IMR-90 (cell line): ENCODE measurements at regions not wholly inside any gene's neighbourhood (a gene's known extent, or its start where the extent isn't known, plus 50 kb on each side); places are given as distances from the start of the nearest gene placed in this dataset.

ENCODE experiments used
- ATAC-seq: fragments of 200-7000 bp; cut with Tn5 transposase; 2 replicates; pipeline ENCODE4 v1.9.1; 2020; ENCODE audit warnings: low read depth, mild to moderate bottlenecking, moderate library complexity
- BruUV-seq: library from RNA; stranded (reverse); fragments of 400-500 nt; replicated peaks from 2 replicates; lab custom pipeline; 2021; lab: Mats Ljungman, UMichigan
- CTCF ChIA-PET: fragments of 300-600 bp; formaldehyde crosslinking; extraction: SDS; loops from one replicate; lab custom pipeline; 2021; ENCODE audit warnings: antibody characterized with exemption; lab: Yijun Ruan, JAX
- POLR2A ChIA-PET: fragments of 300-600 bp; sonication (Branson Sonifier 250); formaldehyde crosslinking; loops from one replicate; lab custom pipeline; 2022; ENCODE audit warnings: antibody characterized with exemption; ENCODE audit not compliant: unreplicated experiment; lab: Charles Lee
- DNase-seq: peaks from one replicate; pipeline ENCODE4 v3.0.0; 2013
- H2AFZ ChIP-seq: replicated peaks from 2 replicates; pipeline ENCODE3; 2013; ENCODE audit warnings: low read length, mild to moderate bottlenecking; ENCODE audit not compliant: poor library complexity
- H2AK5ac ChIP-seq: 2 replicates; pipeline ENCODE4 v1.6.1; 2013; ENCODE audit warnings: low read depth, low read length, inconsistent platforms
- H2AK9ac ChIP-seq: replicated peaks from 2 replicates; pipeline ENCODE3; 2013; ENCODE audit warnings: mild to moderate bottlenecking, low read depth, low read length, moderate library complexity; ENCODE audit not compliant: poor library complexity
- H2BK120ac ChIP-seq: 2 replicates; pipeline ENCODE4 v1.6.1; 2013; ENCODE audit warnings: low read depth, low read length, inconsistent platforms
- H2BK15ac ChIP-seq: 3 replicates; pipeline ENCODE4 v1.6.1; 2013; ENCODE audit warnings: low read depth, low read length, inconsistent platforms
- H2BK20ac ChIP-seq: 2 replicates; pipeline ENCODE4 v1.6.1; 2013; ENCODE audit warnings: low read depth, mild to moderate bottlenecking, inconsistent platforms, low read length, moderate library complexity
- H2BK5ac ChIP-seq: 2 replicates; pipeline ENCODE4 v1.6.1; 2013; ENCODE audit warnings: mild to moderate bottlenecking, low read depth, low read length, inconsistent platforms; ENCODE audit not compliant: poor library complexity, severe bottlenecking
- H3K14ac ChIP-seq: replicated peaks from 2 replicates; pipeline ENCODE4 v1.6.1; 2013; ENCODE audit warnings: low read depth, low read length, inconsistent platforms
- H3K18ac ChIP-seq: 2 replicates; pipeline ENCODE4 v1.6.1; 2013; ENCODE audit warnings: low read depth, low read length, control low read depth
- H3K23ac ChIP-seq: 2 replicates; pipeline ENCODE4 v1.6.1; 2013; ENCODE audit warnings: low read depth, low read length, inconsistent platforms
- H3K27ac ChIP-seq: 2 replicates; pipeline ENCODE4 v1.5.1; 2013; ENCODE audit warnings: mild to moderate bottlenecking, control low read depth, low read length; ENCODE audit not compliant: insufficient read depth
- H3K27me3 ChIP-seq: 2 replicates; pipeline ENCODE4 v1.6.1; 2013; ENCODE audit warnings: low read length; ENCODE audit not compliant: control insufficient read depth, insufficient read depth
- H3K36me3 ChIP-seq: 2 replicates; pipeline ENCODE4 v1.6.1; 2013; ENCODE audit warnings: low read length, mixed read lengths; ENCODE audit not compliant: control insufficient read depth, insufficient read depth
- H3K4ac ChIP-seq: 2 replicates; pipeline ENCODE4 v1.6.1; 2013; ENCODE audit warnings: low read depth, low read length, inconsistent platforms
- H3K4me1 ChIP-seq: 2 replicates; pipeline ENCODE4 v1.6.1; 2013; ENCODE audit warnings: low read length, mixed read lengths; ENCODE audit not compliant: control insufficient read depth, insufficient read depth
- H3K4me2 ChIP-seq: 2 replicates; pipeline ENCODE4 v1.6.1; 2013; ENCODE audit warnings: low read depth, mild to moderate bottlenecking, control low read depth, low read length, moderate library complexity
- H3K4me3 ChIP-seq: 2 replicates; pipeline ENCODE4 v1.5.1; 2013; ENCODE audit warnings: low read depth, mild to moderate bottlenecking, control low read depth, low read length, moderate library complexity; ENCODE audit not compliant: insufficient read depth
- H3K56ac ChIP-seq: 2 replicates; pipeline ENCODE4 v1.6.1; 2013; ENCODE audit warnings: low read length, inconsistent platforms; ENCODE audit not compliant: insufficient read depth; ENCODE audit errors: extremely low read depth
- H3K79me1 ChIP-seq, 2 experiments: 2 replicates each; pipeline ENCODE4 v1.6.1; 2013; ENCODE audit warnings: low read length in 2 of 2, inconsistent platforms in 1 of 2, low read depth in 1 of 2
- H3K9ac ChIP-seq: 2 replicates; pipeline ENCODE4 v1.6.1; 2013; ENCODE audit warnings: low read depth, low read length, control low read depth
- H3K9me1 ChIP-seq: 2 replicates; pipeline ENCODE4 v1.6.1; 2013; ENCODE audit warnings: low read length, inconsistent platforms; ENCODE audit not compliant: insufficient read depth
- H3K9me3 ChIP-seq: 2 replicates; pipeline ENCODE4 v1.6.1; 2013; ENCODE audit warnings: low read length; ENCODE audit not compliant: control insufficient read depth, insufficient read depth
- H4K20me1 ChIP-seq: 2 replicates; pipeline ENCODE4 v1.6.1; 2013; ENCODE audit warnings: low read length, inconsistent platforms; ENCODE audit not compliant: insufficient read depth
- H4K5ac ChIP-seq: 2 replicates; pipeline ENCODE4 v1.6.1; 2013; ENCODE audit warnings: mild to moderate bottlenecking, low read depth, low read length, control low read depth
- H4K8ac ChIP-seq, 2 experiments: 2 replicates each; pipeline ENCODE4 v1.6.1; 2013; ENCODE audit warnings: low read depth in 2 of 2, low read length in 2 of 2, control low read depth in 1 of 2, inconsistent platforms in 1 of 2
- H4K91ac ChIP-seq: 2 replicates; pipeline ENCODE4 v1.6.1; 2013; ENCODE audit warnings: low read depth, low read length, inconsistent platforms; ENCODE audit not compliant: insufficient read depth
- CEBPB ChIP-seq: IDR thresholded peaks from 2 replicates; pipeline ENCODE4 v1.6.1; 2012; ENCODE audit warnings: low read depth, low read length, improper control_type of control experiment
- CTCF ChIP-seq: conservative IDR thresholded peaks from 2 replicates; pipeline ENCODE4 v1.5.1; 2012; ENCODE audit warnings: mild to moderate bottlenecking, low read depth, low read length, improper control_type of control experiment
- FOS ChIP-seq: fragments of 150-350 bp; IDR thresholded peaks from 2 replicates; pipeline ENCODE4 v1.6.1; 2016; ENCODE audit warnings: low read depth, low read length
- MAFK ChIP-seq: IDR thresholded peaks from 2 replicates; pipeline ENCODE4 v1.6.1; 2012; ENCODE audit warnings: low read depth, low read length, improper control_type of control experiment
- MAZ ChIP-seq: IDR thresholded peaks from 2 replicates; pipeline ENCODE4 v1.6.1; 2012; ENCODE audit warnings: low read depth, mild to moderate bottlenecking, low read length, improper control_type of control experiment, moderate library complexity, borderline replicate concordance
- MXI1 ChIP-seq: IDR thresholded peaks from 2 replicates; pipeline ENCODE4 v1.6.1; 2012; ENCODE audit warnings: low read depth, mild to moderate bottlenecking, low read length, moderate library complexity, borderline replicate concordance
- NFE2L2 ChIP-seq: fragments of 150-350 bp; IDR thresholded peaks from 2 replicates; pipeline ENCODE4 v1.6.1; 2016; ENCODE audit warnings: low read depth, mild to moderate bottlenecking, low read length
- RAD21 ChIP-seq: IDR thresholded peaks from 2 replicates; pipeline ENCODE4 v1.6.1; 2012; ENCODE audit warnings: low read length, improper control_type of control experiment
- RFX5 ChIP-seq: IDR thresholded peaks from 2 replicates; pipeline ENCODE4 v1.8.0; 2012; ENCODE audit warnings: low read depth, mild to moderate bottlenecking, low read length, moderate library complexity
- SMC3 ChIP-seq: fragments of 150-350 bp; IDR thresholded peaks from 2 replicates; pipeline ENCODE4 v1.6.1; 2016; ENCODE audit warnings: low read depth, mild to moderate bottlenecking, antibody characterized with exemption, low read length, moderate library complexity
- USF2 ChIP-seq: fragments of 150-350 bp; IDR thresholded peaks from 2 replicates; pipeline ENCODE4 v1.6.1; 2017; ENCODE audit warnings: mild to moderate bottlenecking, antibody characterized with exemption, low read length, low read depth
- WGBS, 2 experiments: methylation state at CpG; one replicate each; pipeline versions ENCODE4 v1.1.5 to v1.1.7; 2013; ENCODE audit warnings: missing lambda C conversion rate in 2 of 2; ENCODE audit not compliant: insufficient read length in 1 of 2; ENCODE audit errors: extremely low coverage in 2 of 2; 5-methylcytosine and 5-hydroxymethylcytosine counted together
- dilution Hi-C: fragments of 300-500 bp; cut with HindIII; formaldehyde crosslinking; loops from one replicate; pipeline ENCODE4 v1.14.3; 2018; ENCODE audit warnings: low sequenced_read_pairs; ENCODE audit not compliant: unreplicated experiment
- in situ Hi-C: fragments of 300-500 bp; cut with MboI; formaldehyde crosslinking; loops from 3 replicates; pipeline ENCODE4 v1.14.3; 2019; ENCODE audit warnings: low sequenced_read_pairs, inconsistent platforms, mixed read lengths
- intact Hi-C: fragments of 100-400 bp; cut with micrococcal nuclease; formaldehyde crosslinking; loops from 2 replicates; pipeline ENCODE4 v1.10.0; 2022

- 87% methylated on average over 6 of the region's 15 CpGs; no CpG with 5 or more reads in 1 of the 2 experiments for WGBS, 2 experiments
- Histone ChIP-seq H4K91ac (no peak overlapping the region), H3K18ac (no peak overlapping the region), H2BK15ac (no peak overlapping the region), H3K4me2 (no peak overlapping the region), H3K79me1 (peaks cover 18 to 82% of the 10 kb centered on the region in 2 experiments), H3K27me3 (no peaks in the 10 kb centered on the region), H2BK20ac (no peak overlapping the region), H3K9me1 (peaks cover 14% of the 10 kb centered on the region; the same call in 1 of the 2 replicates), H3K9me3 (0 out of 2 replicates have a peak, but pooled peaks cover 4% of the 10 kb centered on the region), H3K27ac (no peak overlapping the region), H2AK9ac (no peak overlapping the region), H4K20me1 (peaks cover 60% of the 10 kb centered on the region), H3K56ac (no peak overlapping the region), H2BK5ac (no peak overlapping the region), H2AK5ac (peak overlapping the region; percentile 20; the same call in 1 of the 2 replicates), H2AFZ (no peak overlapping the region), H3K4me1 (peaks cover 36% of the 10 kb centered on the region), H3K36me3 (peaks cover 31% of the 10 kb centered on the region), H3K4ac (no peak overlapping the region), H3K14ac (no peak overlapping the region), H3K9ac (no peak overlapping the region), H3K23ac (no peak overlapping the region), H4K5ac (no peak overlapping the region), H2BK120ac (no peak overlapping the region), H4K8ac (no peak overlapping the region; a peak in 1 of 4 replicates), H3K4me3 (no peak overlapping the region)
- TF ChIP-seq MAFK, result no peak
- TF ChIP-seq RAD21, result no peak
- no peak for TF ChIP-seq RFX5
- no peak for TF ChIP-seq CEBPB
- TF ChIP-seq FOS, result no peak
- no peak for TF ChIP-seq SMC3
- TF ChIP-seq MAZ, result no peak
- no peak for TF ChIP-seq CTCF
- TF ChIP-seq MXI1, result no peak
- TF ChIP-seq USF2, result no peak
- no peak for TF ChIP-seq NFE2L2
- CTCF ChIA-PET, result no interaction called here
- BruUV-seq, result no TSS peak
- POLR2A ChIA-PET, result no interaction called here
- no peak for DNase-seq
- dilution Hi-C loops (no loop called here), in situ Hi-C loops (no loop called here), intact Hi-C loops (loop anchor here (5.0 kb wide), 1 partner anchor 38 kb away; no protein-coding TSS in a partner anchor)
- ATAC-seq, result no peak
Measured at GRCh38 chr17:77414811-77415400, 274.1 kb downstream of the SEC14L1 start.
